Loucy (cell line): ENCODE measurements at regions not wholly inside any gene's neighbourhood (a gene's known extent, or its start where the extent isn't known, plus 50 kb on each side); places are given as distances from the start of the nearest gene placed in this dataset.

ENCODE experiments used
- H2AFZ ChIP-seq: fragments of 200-600 bp; sonication (generic); 2 replicates; pipeline ENCODE4 v1.6.0; 2016; ENCODE audit warnings: antibody characterized with exemption, mild to moderate bottlenecking, low read length, moderate library complexity
- H3F3A ChIP-seq: fragments of 200-600 bp; 2 replicates; pipeline ENCODE4 v1.6.0; 2016; ENCODE audit warnings: antibody characterized with exemption, low read depth, mild to moderate bottlenecking
- H3K27me3 ChIP-seq: fragments of 200-600 bp; sonication (generic); 2 replicates; pipeline ENCODE4 v1.6.1; 2014; ENCODE audit warnings: low read length, mild to moderate bottlenecking; ENCODE audit not compliant: insufficient read depth, poor library complexity, severe bottlenecking
- H3K36me3 ChIP-seq: fragments of 200-600 bp; sonication (generic); 2 replicates; pipeline ENCODE4 v1.6.1; 2016; ENCODE audit warnings: low read length; ENCODE audit not compliant: insufficient read depth
- H3K4me1 ChIP-seq: fragments of 200-600 bp; sonication (generic); 2 replicates; pipeline ENCODE4 v1.5.1; 2014; ENCODE audit warnings: low read length, mild to moderate bottlenecking; ENCODE audit not compliant: insufficient read depth, poor library complexity, severe bottlenecking
- H3K4me2 ChIP-seq: fragments of 200-600 bp; sonication (generic); 2 replicates; pipeline ENCODE4 v1.6.0; 2014; ENCODE audit warnings: antibody characterized with exemption, low read length, low read depth, mild to moderate bottlenecking; ENCODE audit not compliant: poor library complexity, severe bottlenecking
- H3K4me3 ChIP-seq: fragments of 200-600 bp; sonication (generic); 2 replicates; pipeline ENCODE4 v1.5.1; 2014; ENCODE audit warnings: low read length, mild to moderate bottlenecking, mixed read lengths; ENCODE audit not compliant: poor library complexity, severe bottlenecking
- H3K79me2 ChIP-seq: fragments of 200-600 bp; sonication (generic); 2 replicates; pipeline ENCODE4 v1.6.1; 2014; ENCODE audit warnings: low read length; ENCODE audit not compliant: insufficient read depth
- H3K9ac ChIP-seq: fragments of 200-600 bp; sonication (generic); 2 replicates; pipeline ENCODE4 v1.6.0; 2014; ENCODE audit warnings: mild to moderate bottlenecking, low read depth, low read length, moderate library complexity; ENCODE audit not compliant: poor library complexity, severe bottlenecking
- H3K9me2 ChIP-seq: fragments of 200-600 bp; sonication (generic); replicated peaks from 2 replicates; pipeline ENCODE4 v1.6.1; 2016; ENCODE audit warnings: low read depth, low read length, mixed read lengths
- H3K9me3 ChIP-seq: fragments of 200-600 bp; sonication (generic); 2 replicates; pipeline ENCODE4 v1.6.1; 2014; ENCODE audit warnings: mild to moderate bottlenecking, antibody characterized with exemption, low read length, low read depth; ENCODE audit not compliant: insufficient read depth
- H4K20me1 ChIP-seq: fragments of 200-600 bp; sonication (generic); 2 replicates; pipeline ENCODE4 v1.6.0; 2014; ENCODE audit warnings: antibody characterized with exemption, low read length, mild to moderate bottlenecking; ENCODE audit not compliant: insufficient read depth, poor library complexity, severe bottlenecking
- CTCF ChIP-seq: fragments of 200-600 bp; sonication (generic); conservative IDR thresholded peaks from 2 replicates; pipeline ENCODE4 v1.5.1; 2014; ENCODE audit warnings: mild to moderate bottlenecking, antibody characterized with exemption, low read length
- EZH2phosphoT487 ChIP-seq: fragments of 200-600 bp; IDR thresholded peaks from 2 replicates; pipeline ENCODE4 v1.6.1; 2018; ENCODE audit warnings: antibody characterized with exemption, mild to moderate bottlenecking, moderate library complexity, borderline replicate concordance

- Histone ChIP-seq H3K4me3 (no peak overlapping the region), H3K4me2 (no peak overlapping the region), H4K20me1 (no peaks in the 10 kb centered on the region), H2AFZ (no peak overlapping the region), H3K4me1 (no peaks in the 10 kb centered on the region), H3K9me2 (no peaks in the 10 kb centered on the region), H3K9ac (no peak overlapping the region), H3F3A (no peaks in the 10 kb centered on the region), H3K79me2 (no peaks in the 10 kb centered on the region), H3K36me3 (no peaks in the 10 kb centered on the region), H3K9me3 (no peaks in the 10 kb centered on the region), H3K27me3 (no peaks in the 10 kb centered on the region)
- TF ChIP-seq EZH2phosphoT487 (no peak), CTCF (no peak)
Observed at GRCh38 chr17:73783945-73784603, 139.8 kb upstream of the SDK2 start.

GRCh38 chr17:73785496-73785895 lies 141.3 kb upstream of the SDK2 start:
- H3K36me3 ChIP-seq = no peaks in the 10 kb centered on the region
- H3K4me3 ChIP-seq = no peak overlapping the region
- H3K9me2 ChIP-seq = no peaks in the 10 kb centered on the region
- no peak overlapping the region for H3K4me2 ChIP-seq
- H4K20me1 ChIP-seq = no peaks in the 10 kb centered on the region
- H3F3A ChIP-seq = no peaks in the 10 kb centered on the region
- H3K79me2 ChIP-seq = no peaks in the 10 kb centered on the region
- no peak for TF ChIP-seq CTCF
- no peak overlapping the region for H3K9ac ChIP-seq
- no peaks in the 10 kb centered on the region for H3K27me3 ChIP-seq
- no peak overlapping the region for H2AFZ ChIP-seq
- no peaks in the 10 kb centered on the region for H3K9me3 ChIP-seq
- H3K4me1 ChIP-seq = no peaks in the 10 kb centered on the region

- H2AFZ ChIP-seq = no peak overlapping the region
- no peak for TF ChIP-seq CTCF
- TF ChIP-seq EZH2phosphoT487 = no peak
- no peak overlapping the region for H3K4me2 ChIP-seq
- H3K4me3 ChIP-seq = no peak overlapping the region
- no peak overlapping the region for H3K9ac ChIP-seq
- H3K4me1 ChIP-seq = no peaks in the 10 kb centered on the region
- H3K79me2 ChIP-seq = no peaks in the 10 kb centered on the region
- no peaks in the 10 kb centered on the region for H4K20me1 ChIP-seq
- H3F3A ChIP-seq = no peaks in the 10 kb centered on the region
- no peaks in the 10 kb centered on the region for H3K36me3 ChIP-seq
- H3K9me3 ChIP-seq = no peaks in the 10 kb centered on the region
- no peaks in the 10 kb centered on the region for H3K27me3 ChIP-seq
- H3K9me2 ChIP-seq = no peaks in the 10 kb centered on the region
Observed at GRCh38 chr17:73785958-73786743, 141.9 kb upstream of the SDK2 start.
